H1 (cell line): ENCODE measurements at regions not wholly inside any gene's neighbourhood (a gene's known extent, or its start where the extent isn't known, plus 50 kb on each side); places are given as distances from the start of the nearest gene placed in this dataset.

Experiments used
- CTCF ChIA-PET: fragments of 300-600 bp; sonication (Branson Sonifier 250); formaldehyde crosslinking; loops from one replicate; lab custom pipeline; 2021; ENCODE audit not compliant: partially characterized antibody; lab: Charles Lee
- POLR2A ChIA-PET: fragments of 300-600 bp; sonication (Branson Sonifier 250); formaldehyde crosslinking; loops from one replicate; lab custom pipeline; 2021; ENCODE audit warnings: inconsistent platforms; ENCODE audit not compliant: partially characterized antibody; lab: Charles Lee
- DNase-seq, 2 experiments: peaks; one replicate each; pipeline versions ENCODE4 v3.0.0 to v3.0.0-alpha.2; 2010 to 2022; ENCODE audit warnings: low spot score in 2 of 2, low read depth in 1 of 2, mixed read lengths in 1 of 2
- FAIRE-seq: peaks from 2 replicates; lab custom pipeline; 2011; peaks lifted over from hg19 to GRCh38; lab: Jason Lieb, UNC
- H2AFZ ChIP-seq: 2 replicates; pipeline ENCODE4 v1.8.1; 2012; ENCODE audit warnings: low read length, inconsistent platforms
- H2AK5ac ChIP-seq: 2 replicates; pipeline ENCODE4 v1.6.1; 2013; ENCODE audit warnings: low read depth, low read length
- H2BK120ac ChIP-seq: replicated peaks from 2 replicates; pipeline ENCODE3; 2013; ENCODE audit warnings: low read depth, low read length, inconsistent platforms
- H2BK12ac ChIP-seq: 2 replicates; pipeline ENCODE4 v1.6.1; 2013; ENCODE audit warnings: low read depth, low read length
- H2BK15ac ChIP-seq: 2 replicates; pipeline ENCODE4 v1.6.1; 2013; ENCODE audit warnings: low read length
- H2BK20ac ChIP-seq: 2 replicates; pipeline ENCODE4 v1.6.1; 2013; ENCODE audit warnings: low read length
- H2BK5ac ChIP-seq: 2 replicates; pipeline ENCODE4 v1.6.1; 2013; ENCODE audit warnings: low read depth, low read length
- H3K14ac ChIP-seq: 2 replicates; pipeline ENCODE4 v1.6.1; 2013; ENCODE audit warnings: inconsistent platforms; ENCODE audit not compliant: insufficient read length
- H3K18ac ChIP-seq: 2 replicates; pipeline ENCODE4 v1.6.1; 2013; ENCODE audit warnings: low read length; ENCODE audit errors: extremely low read depth
- H3K23ac ChIP-seq: 2 replicates; pipeline ENCODE4 v1.6.1; 2013; ENCODE audit warnings: inconsistent platforms; ENCODE audit not compliant: insufficient read length
- H3K23me2 ChIP-seq: 2 replicates; pipeline ENCODE4 v1.6.1; 2013; ENCODE audit warnings: low read depth, low read length
- H3K27ac ChIP-seq: 2 replicates; pipeline ENCODE4 v1.6.1; 2011; ENCODE audit warnings: low read depth, low read length, inconsistent platforms
- H3K27me3 ChIP-seq, 4 experiments: replicated peaks in 1 of 4; 1 replicate in 1 of 4; 2 replicates in 3 of 4; pipeline versions ENCODE4 v1.6.1 to v1.8.1; 2011 to 2013; ENCODE audit warnings: low read length in 3 of 4, mild to moderate bottlenecking in 3 of 4, inconsistent platforms in 2 of 4, mixed read lengths in 2 of 4, moderate library complexity in 1 of 4; ENCODE audit not compliant: control insufficient read depth in 3 of 4, insufficient read depth in 3 of 4; ENCODE audit errors: extremely low read depth in 1 of 4
- H3K36me3 ChIP-seq, 4 experiments: 2 replicates each; pipeline versions ENCODE4 v1.6.1 to v1.8.1; 2011 to 2013; ENCODE audit warnings: mild to moderate bottlenecking in 4 of 4, low read length in 3 of 4, moderate library complexity in 2 of 4, control low read depth in 1 of 4, inconsistent platforms in 1 of 4; ENCODE audit not compliant: insufficient read depth in 4 of 4, control insufficient read depth in 2 of 4
- H3K4ac ChIP-seq: replicated peaks from 2 replicates; pipeline ENCODE3; 2013; ENCODE audit warnings: low read length, low read depth, mixed read lengths, inconsistent platforms; ENCODE audit not compliant: insufficient read length
- H3K4me1 ChIP-seq, 4 experiments: replicated peaks in 1 of 4; 1 replicate in 1 of 4; 2 replicates in 3 of 4; pipeline versions ENCODE4 v1.6.1 to v1.8.1; 2011 to 2013; ENCODE audit warnings: low read length in 3 of 4, inconsistent platforms in 2 of 4, mixed read lengths in 1 of 4; ENCODE audit not compliant: insufficient read depth in 4 of 4, control insufficient read depth in 3 of 4
- H3K4me2 ChIP-seq, 2 experiments: 2 replicates each; pipeline versions ENCODE4 v1.6.1 to v1.8.1; 2011 to 2013; ENCODE audit warnings: low read depth in 2 of 2, low read length in 2 of 2, control low read depth in 1 of 2, inconsistent platforms in 1 of 2, mild to moderate bottlenecking in 1 of 2; ENCODE audit not compliant: insufficient read depth in 1 of 2
- H3K4me3 ChIP-seq, 4 experiments: fragments of 200-600, 300-600 bp in 1 of 4; sonication (generic), shearing (Covaris generic), sonication (Bioruptor Twin) in 1 of 4; 2 replicates each; pipeline versions ENCODE4 v1.5.1 to v1.8.1; 2011 to 2016; ENCODE audit warnings: low read length in 4 of 4, low read depth in 3 of 4, control low read depth in 2 of 4, inconsistent platforms in 2 of 4, mild to moderate bottlenecking in 2 of 4, mixed read lengths in 1 of 4, moderate library complexity in 1 of 4; ENCODE audit not compliant: insufficient read depth in 2 of 4; ENCODE audit errors: extremely low read depth in 1 of 4
- H3K56ac ChIP-seq: replicated peaks from 2 replicates; pipeline ENCODE3; 2013; ENCODE audit warnings: low read depth, mild to moderate bottlenecking, mixed read lengths, low read length, inconsistent platforms; ENCODE audit not compliant: insufficient read length
- H3K79me1 ChIP-seq: 2 replicates; pipeline ENCODE4 v1.6.1; 2013; ENCODE audit warnings: low read depth, low read length, control low read depth
- H3K79me2 ChIP-seq, 2 experiments: 2 replicates each; pipeline versions ENCODE4 v1.6.1 to v1.8.1; 2012 to 2013; ENCODE audit warnings: low read length in 2 of 2, mild to moderate bottlenecking in 2 of 2, inconsistent platforms in 1 of 2; ENCODE audit not compliant: insufficient read depth in 2 of 2, control insufficient read depth in 1 of 2
- H3K9ac ChIP-seq, 4 experiments: replicated peaks in 1 of 4; 1 replicate in 1 of 4; 2 replicates in 3 of 4; pipeline versions ENCODE4 v1.6.1 to v1.8.1; 2011 to 2013; ENCODE audit warnings: low read depth in 3 of 4, low read length in 3 of 4, control low read depth in 2 of 4, mild to moderate bottlenecking in 2 of 4, moderate library complexity in 2 of 4, inconsistent platforms in 1 of 4; ENCODE audit errors: extremely low read depth in 1 of 4
- H3K9me3 ChIP-seq, 2 experiments: 2 replicates each; pipeline versions ENCODE4 v1.6.1 to v1.8.1; 2012 to 2013; ENCODE audit warnings: mild to moderate bottlenecking in 2 of 2, moderate library complexity in 2 of 2, control low read depth in 1 of 2, inconsistent platforms in 1 of 2, low read depth in 1 of 2, low read length in 1 of 2, mixed read lengths in 1 of 2; ENCODE audit not compliant: insufficient read depth in 2 of 2
- H4K20me1 ChIP-seq, 2 experiments: replicated peaks in 1 of 2; 2 replicates each; pipeline versions ENCODE3 to v1.8.1; 2011 to 2013; ENCODE audit warnings: inconsistent platforms in 2 of 2, low read length in 2 of 2, mild to moderate bottlenecking in 1 of 2; ENCODE audit not compliant: insufficient read depth in 2 of 2, control insufficient read depth in 1 of 2
- H4K5ac ChIP-seq: 2 replicates; pipeline ENCODE4 v1.6.1; 2013; ENCODE audit warnings: low read length, low read depth, mixed read lengths, inconsistent platforms; ENCODE audit not compliant: insufficient read length
- H4K8ac ChIP-seq: 2 replicates; pipeline ENCODE4 v1.8.0; 2013; ENCODE audit warnings: mild to moderate bottlenecking, moderate library complexity, low read length, inconsistent platforms; ENCODE audit not compliant: insufficient read depth; ENCODE audit errors: extremely low read depth
- H4K91ac ChIP-seq: replicated peaks from 2 replicates; pipeline ENCODE3; 2013; ENCODE audit warnings: low read length, mixed read lengths, inconsistent platforms; ENCODE audit not compliant: insufficient read length
- CHD2 ChIP-seq: IDR thresholded peaks from 2 replicates; pipeline ENCODE4 v1.6.1; 2012; ENCODE audit warnings: low read length, improper control_type of control experiment
- FOSL1 ChIP-seq: IDR thresholded peaks from 2 replicates; pipeline ENCODE4 v1.6.1; 2011; ENCODE audit warnings: mild to moderate bottlenecking, low read depth, low read length, moderate library complexity; ENCODE audit not compliant: insufficient read depth
- GABPA ChIP-seq: IDR thresholded peaks from 2 replicates; pipeline ENCODE4 v1.6.1; 2011; ENCODE audit warnings: mild to moderate bottlenecking, low read length, moderate library complexity, borderline replicate concordance; ENCODE audit not compliant: insufficient read depth
- JUN ChIP-seq: IDR thresholded peaks from 2 replicates; pipeline ENCODE4 v1.6.1; 2011; ENCODE audit warnings: low read depth, mild to moderate bottlenecking, improper control_type of control experiment, low read length
- SP1 ChIP-seq: IDR thresholded peaks from 2 replicates; pipeline ENCODE4 v1.6.1; 2011; ENCODE audit warnings: low read depth, low read length
- TBP ChIP-seq: IDR thresholded peaks from 2 replicates; pipeline ENCODE4 v1.6.1; 2011; ENCODE audit warnings: low read depth, low read length, improper control_type of control experiment
- WGBS, 2 experiments: shearing (Covaris generic) in 1 of 2; methylation state at CpG; one replicate each; pipeline versions ENCODE4 v1.1.6 to v1.1.7; 2013 to 2015; ENCODE audit warnings: low lambda C conversion rate in 2 of 2, mixed read lengths in 2 of 2, inconsistent platforms in 1 of 2, low coverage in 1 of 2, missing lambda C conversion rate in 1 of 2; ENCODE audit not compliant: insufficient replicate concordance in 2 of 2, insufficient coverage in 1 of 2, insufficient read length in 1 of 2; ENCODE audit errors: extremely low coverage in 1 of 2, missing lambda C conversion rate in 1 of 2; 5-methylcytosine and 5-hydroxymethylcytosine counted together

DNA sequence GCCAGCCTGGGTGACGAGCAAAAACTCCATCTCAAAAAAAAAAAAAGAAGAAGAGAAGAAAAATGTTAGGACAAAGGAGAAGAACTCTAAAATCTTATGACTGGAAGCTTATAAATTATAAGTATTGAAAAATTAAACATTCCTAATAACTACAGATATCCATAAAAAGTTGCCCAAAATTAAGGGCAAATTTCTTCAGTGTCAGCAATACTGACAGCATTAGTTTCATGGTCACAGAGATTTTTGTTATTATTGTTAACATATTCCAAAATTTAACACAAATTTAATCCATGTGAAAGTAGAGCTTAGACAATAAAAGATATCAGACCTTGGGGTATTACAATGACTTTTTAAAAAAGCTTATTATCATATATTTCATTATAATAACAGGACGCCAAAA is 74.1 kb downstream of the NR2F2 start:
- H3K4me3 ChIP-seq = no peak overlapping the region
- 82% methylated on average over 1 of the region's 2 CpGs; no CpG with 5 or more reads in 1 of the 2 experiments for WGBS, 2 experiments
- no peak overlapping the region for H4K91ac ChIP-seq
- H2BK15ac ChIP-seq = no peak overlapping the region
- H3K4me1 ChIP-seq = peaks cover 0 to 2% (median under 1%) of the 10 kb centered on the region in 4 experiments; a peak in 3 of 7 replicates
- H2AFZ ChIP-seq = no peak overlapping the region
- H3K4ac ChIP-seq = no peak overlapping the region
- H3K23me2 ChIP-seq = peaks cover 2% of the 10 kb centered on the region; the same call in 1 of the 2 replicates
- FAIRE-seq = no peak
- no peak overlapping the region for H3K23ac ChIP-seq
- peaks cover 0 to 7% of the 10 kb centered on the region in 2 experiments for H4K20me1 ChIP-seq
- no peak overlapping the region for H2BK120ac ChIP-seq
- POLR2A ChIA-PET = no interaction called here
- H3K56ac ChIP-seq = no peak overlapping the region
- no peak overlapping the region for H2AK5ac ChIP-seq
- H3K18ac ChIP-seq = no peak overlapping the region
- H3K36me3 ChIP-seq = peaks cover 0 to under 1% (median 0%) of the 10 kb centered on the region in 4 experiments; a peak in 1 of 8 replicates
- H3K9me3 ChIP-seq = no peaks in the 10 kb centered on the region; a peak in 1 of 4 replicates
- H2BK5ac ChIP-seq = no peak overlapping the region
- H4K5ac ChIP-seq = no peak overlapping the region
- CTCF ChIA-PET = interaction anchor here (1.3 kb wide), 1 partner anchor 12 kb away, joined by 5 read pairs; no protein-coding TSS in a partner anchor
- H3K27me3 ChIP-seq = peaks cover 37 to 55% (median 47%) of the 10 kb centered on the region in 4 experiments
- H3K9ac ChIP-seq = no peak overlapping the region
- H3K79me2 ChIP-seq = no peaks in the 10 kb centered on the region
- no peaks in the 10 kb centered on the region for H3K79me1 ChIP-seq
- H3K14ac ChIP-seq = no peak overlapping the region
- H4K8ac ChIP-seq = no peak overlapping the region
- no peak for DNase-seq
- no peak overlapping the region for H3K4me2 ChIP-seq
- no peak overlapping the region for H2BK20ac ChIP-seq
- no peak overlapping the region for H2BK12ac ChIP-seq
- no peak overlapping the region for H3K27ac ChIP-seq
- TF ChIP-seq FOSL1 (no peak), JUN (no peak), SP1 (no peak), CHD2 (no peak), TBP (no peak), GABPA (no peak)
